H1 (cell line): ENCODE measurements at regions not wholly inside any gene's neighbourhood (a gene's known extent, or its start where the extent isn't known, plus 50 kb on each side); places are given as distances from the start of the nearest gene placed in this dataset.

Source experiments
- CTCF ChIA-PET: fragments of 300-600 bp; sonication (Branson Sonifier 250); formaldehyde crosslinking; loops from one replicate; lab custom pipeline; 2021; ENCODE audit not compliant: partially characterized antibody; lab: Charles Lee
- POLR2A ChIA-PET: fragments of 300-600 bp; sonication (Branson Sonifier 250); formaldehyde crosslinking; loops from one replicate; lab custom pipeline; 2021; ENCODE audit warnings: inconsistent platforms; ENCODE audit not compliant: partially characterized antibody; lab: Charles Lee
- DNase-seq, 2 experiments: peaks; one replicate each; pipeline versions ENCODE4 v3.0.0 to v3.0.0-alpha.2; 2010 to 2022; ENCODE audit warnings: low spot score in 2 of 2, low read depth in 1 of 2, mixed read lengths in 1 of 2
- FAIRE-seq: peaks from 2 replicates; lab custom pipeline; 2011; peaks lifted over from hg19 to GRCh38; lab: Jason Lieb, UNC
- H2AFZ ChIP-seq: 2 replicates; pipeline ENCODE4 v1.8.1; 2012; ENCODE audit warnings: low read length, inconsistent platforms
- H2AK5ac ChIP-seq: 2 replicates; pipeline ENCODE4 v1.6.1; 2013; ENCODE audit warnings: low read depth, low read length
- H2BK120ac ChIP-seq: replicated peaks from 2 replicates; pipeline ENCODE3; 2013; ENCODE audit warnings: low read depth, low read length, inconsistent platforms
- H2BK12ac ChIP-seq: 2 replicates; pipeline ENCODE4 v1.6.1; 2013; ENCODE audit warnings: low read depth, low read length
- H2BK15ac ChIP-seq: 2 replicates; pipeline ENCODE4 v1.6.1; 2013; ENCODE audit warnings: low read length
- H2BK20ac ChIP-seq: 2 replicates; pipeline ENCODE4 v1.6.1; 2013; ENCODE audit warnings: low read length
- H2BK5ac ChIP-seq: 2 replicates; pipeline ENCODE4 v1.6.1; 2013; ENCODE audit warnings: low read depth, low read length
- H3K14ac ChIP-seq: 2 replicates; pipeline ENCODE4 v1.6.1; 2013; ENCODE audit warnings: inconsistent platforms; ENCODE audit not compliant: insufficient read length
- H3K18ac ChIP-seq: 2 replicates; pipeline ENCODE4 v1.6.1; 2013; ENCODE audit warnings: low read length; ENCODE audit errors: extremely low read depth
- H3K23ac ChIP-seq: 2 replicates; pipeline ENCODE4 v1.6.1; 2013; ENCODE audit warnings: inconsistent platforms; ENCODE audit not compliant: insufficient read length
- H3K23me2 ChIP-seq: 2 replicates; pipeline ENCODE4 v1.6.1; 2013; ENCODE audit warnings: low read depth, low read length
- H3K27ac ChIP-seq: 2 replicates; pipeline ENCODE4 v1.6.1; 2011; ENCODE audit warnings: low read depth, low read length, inconsistent platforms
- H3K27me3 ChIP-seq, 4 experiments: replicated peaks in 1 of 4; 1 replicate in 1 of 4; 2 replicates in 3 of 4; pipeline versions ENCODE4 v1.6.1 to v1.8.1; 2011 to 2013; ENCODE audit warnings: low read length in 3 of 4, mild to moderate bottlenecking in 3 of 4, inconsistent platforms in 2 of 4, mixed read lengths in 2 of 4, moderate library complexity in 1 of 4; ENCODE audit not compliant: control insufficient read depth in 3 of 4, insufficient read depth in 3 of 4; ENCODE audit errors: extremely low read depth in 1 of 4
- H3K36me3 ChIP-seq, 4 experiments: 2 replicates each; pipeline versions ENCODE4 v1.6.1 to v1.8.1; 2011 to 2013; ENCODE audit warnings: mild to moderate bottlenecking in 4 of 4, low read length in 3 of 4, moderate library complexity in 2 of 4, control low read depth in 1 of 4, inconsistent platforms in 1 of 4; ENCODE audit not compliant: insufficient read depth in 4 of 4, control insufficient read depth in 2 of 4
- H3K4ac ChIP-seq: replicated peaks from 2 replicates; pipeline ENCODE3; 2013; ENCODE audit warnings: low read length, low read depth, mixed read lengths, inconsistent platforms; ENCODE audit not compliant: insufficient read length
- H3K4me1 ChIP-seq, 4 experiments: replicated peaks in 1 of 4; 1 replicate in 1 of 4; 2 replicates in 3 of 4; pipeline versions ENCODE4 v1.6.1 to v1.8.1; 2011 to 2013; ENCODE audit warnings: low read length in 3 of 4, inconsistent platforms in 2 of 4, mixed read lengths in 1 of 4; ENCODE audit not compliant: insufficient read depth in 4 of 4, control insufficient read depth in 3 of 4
- H3K4me2 ChIP-seq, 2 experiments: 2 replicates each; pipeline versions ENCODE4 v1.6.1 to v1.8.1; 2011 to 2013; ENCODE audit warnings: low read depth in 2 of 2, low read length in 2 of 2, control low read depth in 1 of 2, inconsistent platforms in 1 of 2, mild to moderate bottlenecking in 1 of 2; ENCODE audit not compliant: insufficient read depth in 1 of 2
- H3K4me3 ChIP-seq, 4 experiments: fragments of 200-600, 300-600 bp in 1 of 4; sonication (generic), shearing (Covaris generic), sonication (Bioruptor Twin) in 1 of 4; 2 replicates each; pipeline versions ENCODE4 v1.5.1 to v1.8.1; 2011 to 2016; ENCODE audit warnings: low read length in 4 of 4, low read depth in 3 of 4, control low read depth in 2 of 4, inconsistent platforms in 2 of 4, mild to moderate bottlenecking in 2 of 4, mixed read lengths in 1 of 4, moderate library complexity in 1 of 4; ENCODE audit not compliant: insufficient read depth in 2 of 4; ENCODE audit errors: extremely low read depth in 1 of 4
- H3K56ac ChIP-seq: replicated peaks from 2 replicates; pipeline ENCODE3; 2013; ENCODE audit warnings: low read depth, mild to moderate bottlenecking, mixed read lengths, low read length, inconsistent platforms; ENCODE audit not compliant: insufficient read length
- H3K79me1 ChIP-seq: 2 replicates; pipeline ENCODE4 v1.6.1; 2013; ENCODE audit warnings: low read depth, low read length, control low read depth
- H3K79me2 ChIP-seq, 2 experiments: 2 replicates each; pipeline versions ENCODE4 v1.6.1 to v1.8.1; 2012 to 2013; ENCODE audit warnings: low read length in 2 of 2, mild to moderate bottlenecking in 2 of 2, inconsistent platforms in 1 of 2; ENCODE audit not compliant: insufficient read depth in 2 of 2, control insufficient read depth in 1 of 2
- H3K9ac ChIP-seq, 4 experiments: replicated peaks in 1 of 4; 1 replicate in 1 of 4; 2 replicates in 3 of 4; pipeline versions ENCODE4 v1.6.1 to v1.8.1; 2011 to 2013; ENCODE audit warnings: low read depth in 3 of 4, low read length in 3 of 4, control low read depth in 2 of 4, mild to moderate bottlenecking in 2 of 4, moderate library complexity in 2 of 4, inconsistent platforms in 1 of 4; ENCODE audit errors: extremely low read depth in 1 of 4
- H3K9me3 ChIP-seq, 2 experiments: 2 replicates each; pipeline versions ENCODE4 v1.6.1 to v1.8.1; 2012 to 2013; ENCODE audit warnings: mild to moderate bottlenecking in 2 of 2, moderate library complexity in 2 of 2, control low read depth in 1 of 2, inconsistent platforms in 1 of 2, low read depth in 1 of 2, low read length in 1 of 2, mixed read lengths in 1 of 2; ENCODE audit not compliant: insufficient read depth in 2 of 2
- H4K20me1 ChIP-seq, 2 experiments: replicated peaks in 1 of 2; 2 replicates each; pipeline versions ENCODE3 to v1.8.1; 2011 to 2013; ENCODE audit warnings: inconsistent platforms in 2 of 2, low read length in 2 of 2, mild to moderate bottlenecking in 1 of 2; ENCODE audit not compliant: insufficient read depth in 2 of 2, control insufficient read depth in 1 of 2
- H4K5ac ChIP-seq: 2 replicates; pipeline ENCODE4 v1.6.1; 2013; ENCODE audit warnings: low read length, low read depth, mixed read lengths, inconsistent platforms; ENCODE audit not compliant: insufficient read length
- H4K8ac ChIP-seq: 2 replicates; pipeline ENCODE4 v1.8.0; 2013; ENCODE audit warnings: mild to moderate bottlenecking, moderate library complexity, low read length, inconsistent platforms; ENCODE audit not compliant: insufficient read depth; ENCODE audit errors: extremely low read depth
- H4K91ac ChIP-seq: replicated peaks from 2 replicates; pipeline ENCODE3; 2013; ENCODE audit warnings: low read length, mixed read lengths, inconsistent platforms; ENCODE audit not compliant: insufficient read length
- KDM5A ChIP-seq: fragments of 200-600 bp; IDR thresholded peaks from 2 replicates; pipeline ENCODE4 v1.7.1; 2012; ENCODE audit warnings: mild to moderate bottlenecking, low read length, inconsistent platforms, mixed read lengths
- WGBS, 2 experiments: shearing (Covaris generic) in 1 of 2; methylation state at CpG; one replicate each; pipeline versions ENCODE4 v1.1.6 to v1.1.7; 2013 to 2015; ENCODE audit warnings: low lambda C conversion rate in 2 of 2, mixed read lengths in 2 of 2, inconsistent platforms in 1 of 2, low coverage in 1 of 2, missing lambda C conversion rate in 1 of 2; ENCODE audit not compliant: insufficient replicate concordance in 2 of 2, insufficient coverage in 1 of 2, insufficient read length in 1 of 2; ENCODE audit errors: extremely low coverage in 1 of 2, missing lambda C conversion rate in 1 of 2; 5-methylcytosine and 5-hydroxymethylcytosine counted together

GRCh38 chrX:12013211-12013618 is 125.1 kb upstream of the FRMPD4 start:
- H2BK20ac ChIP-seq = no peak overlapping the region
- POLR2A ChIA-PET = no interaction called here
- no peaks in the 10 kb centered on the region for H3K4me1 ChIP-seq
- H3K79me2 ChIP-seq = no peaks in the 10 kb centered on the region
- H4K8ac ChIP-seq = no peak overlapping the region
- no peak overlapping the region for H2BK5ac ChIP-seq
- H2BK12ac ChIP-seq = no peak overlapping the region
- H3K4ac ChIP-seq = no peak overlapping the region
- no peak overlapping the region for H3K23ac ChIP-seq
- no peak overlapping the region for H3K56ac ChIP-seq
- H3K36me3 ChIP-seq = no peaks in the 10 kb centered on the region
- no peak for DNase-seq
- no peak overlapping the region for H2AFZ ChIP-seq
- no peak overlapping the region for H3K27ac ChIP-seq
- H3K18ac ChIP-seq = no peak overlapping the region
- no peak overlapping the region for H4K5ac ChIP-seq
- no peaks in the 10 kb centered on the region for H3K27me3 ChIP-seq
- CTCF ChIA-PET = interaction anchor here (0.8 to 1.6 kb wide), 2 partner anchors 69 to 226 kb away, joined by 3 read pairs; no protein-coding TSS in a partner anchor
- no peaks in the 10 kb centered on the region for H3K79me1 ChIP-seq
- no peaks in the 10 kb centered on the region for H3K9me3 ChIP-seq
- WGBS, 2 experiments = 90% methylated on average over 2 of the region's 2 CpGs; no CpG with 5 or more reads in 1 of the 2 experiments
- no peak for TF ChIP-seq KDM5A
- TF ChIP-seq, all 59 proteins: peak for 0
- H2BK15ac ChIP-seq = no peak overlapping the region
- no peaks in the 10 kb centered on the region for H4K20me1 ChIP-seq
- FAIRE-seq = no peak
- no peak overlapping the region for H3K4me3 ChIP-seq
- H3K9ac ChIP-seq = no peak overlapping the region
- no peak overlapping the region for H4K91ac ChIP-seq
- H3K4me2 ChIP-seq = no peak overlapping the region
- no peak overlapping the region for H2BK120ac ChIP-seq
- H2AK5ac ChIP-seq = no peak overlapping the region
- no peaks in the 10 kb centered on the region for H3K23me2 ChIP-seq
- no peak overlapping the region for H3K14ac ChIP-seq
